Activated CD4-positive, CD25-positive, alpha-beta regulatory T cell treated with anti-CD3 and anti-CD28 coated beads, Interleukin-2, amount 50 U/mL, for 72 hours (primary cell): ENCODE measurements at regions not wholly inside any gene's neighbourhood (a gene's known extent, or its start where the extent isn't known, plus 50 kb on each side); places are given as distances from the start of the nearest gene placed in this dataset.
"Not testable (repeated sequence)": the region's sequence is repeated elsewhere in the genome, so short reads cannot be mapped to it uniquely, and the experiment has no call there.

ENCODE experiments used
- DNase-seq: peaks from one replicate; pipeline ENCODE4 v3.0.0; 2021

DNA sequence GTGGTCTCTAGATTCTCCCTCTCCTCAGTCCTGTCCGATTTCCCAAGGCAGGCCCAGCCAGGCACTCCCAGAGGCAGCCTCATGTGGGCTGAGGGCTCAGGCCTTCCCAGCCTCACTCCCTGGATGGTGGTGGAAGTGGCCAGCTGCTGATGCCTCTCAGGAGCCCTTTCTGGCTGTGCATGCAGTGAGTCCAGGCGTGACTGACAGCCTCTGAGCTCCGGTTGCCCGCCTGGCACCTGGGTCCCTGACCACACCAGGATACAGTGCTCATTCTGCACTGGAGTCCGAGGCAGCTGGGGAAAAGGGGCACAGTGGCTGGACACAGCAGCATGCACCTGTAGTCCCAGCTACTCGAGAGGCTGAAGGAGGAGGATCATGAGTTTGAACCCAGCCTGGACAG lies 132.6 kb downstream of the CUL2 start:
- DNase-seq = no peak

DNA sequence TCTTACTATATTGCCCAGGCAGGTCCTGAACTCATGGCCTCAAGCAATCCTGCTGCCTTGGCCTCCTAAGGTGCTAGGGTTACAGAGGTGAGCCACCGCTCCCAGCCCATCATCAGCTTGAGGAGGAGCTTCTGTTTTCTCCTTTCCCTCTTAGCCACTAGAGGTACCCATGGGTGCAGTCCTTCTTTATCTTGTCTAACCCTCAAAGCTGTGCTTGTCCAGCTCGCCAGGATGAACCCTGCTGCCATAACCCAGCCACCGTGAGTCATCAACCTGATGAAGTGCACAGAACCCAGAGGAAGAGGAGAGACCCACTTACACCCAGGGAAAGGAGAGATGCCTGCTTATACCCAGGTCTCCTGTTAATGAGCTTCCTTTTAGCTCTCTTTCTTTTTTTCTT lies 133.4 kb downstream of the CUL2 start:
- no peak for DNase-seq

DNA sequence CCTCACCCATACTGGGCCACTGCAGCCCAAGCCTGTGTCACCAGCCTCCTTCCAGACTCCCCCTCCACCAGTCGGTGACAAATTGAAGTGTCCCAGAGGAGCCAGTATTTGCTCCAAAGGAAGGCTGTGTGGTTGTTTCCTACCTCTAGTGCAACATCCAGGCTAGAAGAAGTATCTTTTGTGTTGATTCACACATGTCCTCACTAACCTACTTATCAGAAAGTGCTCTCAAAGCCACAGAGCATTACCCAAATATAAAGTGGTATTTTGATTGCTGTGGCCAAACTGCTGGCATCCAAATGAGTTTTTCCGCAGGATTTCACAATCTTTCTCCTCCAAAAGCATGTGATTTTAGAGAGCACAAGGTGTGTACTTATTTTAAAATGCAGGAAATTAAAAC lies 134.8 kb downstream of the CUL2 start:
- no peak for DNase-seq

DNA sequence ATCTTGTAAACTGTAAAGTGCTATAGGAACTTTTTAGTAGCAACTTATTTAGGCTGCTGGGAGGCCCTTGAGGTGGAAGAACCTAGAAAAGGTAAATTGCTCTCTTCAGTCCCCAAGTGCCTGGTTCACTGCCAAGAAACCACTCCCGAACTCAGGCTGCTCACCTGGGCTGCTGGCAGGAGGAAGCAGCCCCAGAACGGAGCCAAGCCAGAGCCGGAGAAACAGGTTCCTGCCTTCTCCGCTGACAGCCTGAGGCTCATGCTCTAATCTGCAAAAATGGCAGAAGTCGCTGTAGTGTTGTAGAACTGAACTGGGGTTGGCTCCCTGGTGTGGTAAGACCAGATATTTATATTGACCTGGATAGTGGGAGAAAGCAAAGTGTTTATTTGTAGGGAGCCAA lies 136.0 kb downstream of the CUL2 start:
- no peak for DNase-seq

DNA sequence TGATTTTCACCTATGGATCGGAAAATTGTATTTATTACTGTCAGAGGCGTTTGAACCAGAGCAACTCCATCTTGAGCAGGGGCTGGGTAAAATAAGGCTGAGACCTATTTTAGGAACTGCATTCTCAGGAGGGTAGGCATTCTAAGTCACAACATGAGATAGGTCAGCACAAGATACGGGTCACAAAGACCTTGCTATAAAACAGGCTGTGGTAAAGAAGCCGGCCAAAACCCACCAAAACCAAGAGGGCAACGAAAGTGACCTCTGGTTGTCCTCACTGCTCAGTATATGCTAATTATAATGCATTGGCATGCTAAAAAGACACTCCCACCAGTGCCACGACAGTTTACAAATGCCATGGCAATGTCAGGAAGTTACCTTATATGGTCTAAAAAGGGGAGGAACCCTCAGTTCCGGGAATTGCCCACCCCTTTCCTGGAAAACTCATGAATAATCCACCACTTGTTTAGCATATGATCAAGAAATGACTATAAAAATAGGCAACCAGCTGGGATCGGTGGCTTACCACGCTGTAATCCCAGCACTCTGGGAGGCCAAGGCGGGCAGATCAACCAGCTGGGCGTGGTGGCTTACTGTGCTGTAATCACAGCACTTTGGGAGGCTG lies 136.3 kb upstream of the PARD3 start:
- DNase-seq = peak; percentile 30

DNA sequence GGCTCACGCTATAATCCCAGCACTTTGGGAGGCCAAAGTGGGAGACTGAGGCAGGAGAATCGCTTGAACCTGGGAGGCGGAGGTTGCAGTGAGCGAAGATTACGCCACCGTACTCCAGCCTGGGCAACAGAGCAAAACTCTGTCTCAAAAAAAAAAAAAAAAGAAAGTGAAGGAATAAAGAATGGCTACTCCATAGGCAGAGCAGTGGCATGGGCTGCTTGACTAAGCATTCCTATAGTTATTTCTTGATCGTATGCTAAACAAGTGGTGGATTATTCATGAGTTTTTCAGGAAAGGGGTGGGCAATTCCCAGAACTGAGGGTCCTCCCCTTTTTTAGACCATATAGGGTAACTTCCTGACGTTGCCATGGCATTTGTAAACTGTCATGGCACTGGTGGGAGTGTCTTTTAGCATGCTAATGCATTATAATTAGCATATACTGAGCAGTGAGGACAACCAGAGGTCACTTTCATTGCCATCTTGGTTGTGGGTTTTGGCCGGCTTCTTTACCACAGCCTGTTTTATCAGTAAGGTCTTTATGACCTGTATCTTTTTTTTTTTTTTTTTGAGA lies 130.9 kb upstream of the PARD3 start:
- not testable (repeated sequence) for DNase-seq

DNA sequence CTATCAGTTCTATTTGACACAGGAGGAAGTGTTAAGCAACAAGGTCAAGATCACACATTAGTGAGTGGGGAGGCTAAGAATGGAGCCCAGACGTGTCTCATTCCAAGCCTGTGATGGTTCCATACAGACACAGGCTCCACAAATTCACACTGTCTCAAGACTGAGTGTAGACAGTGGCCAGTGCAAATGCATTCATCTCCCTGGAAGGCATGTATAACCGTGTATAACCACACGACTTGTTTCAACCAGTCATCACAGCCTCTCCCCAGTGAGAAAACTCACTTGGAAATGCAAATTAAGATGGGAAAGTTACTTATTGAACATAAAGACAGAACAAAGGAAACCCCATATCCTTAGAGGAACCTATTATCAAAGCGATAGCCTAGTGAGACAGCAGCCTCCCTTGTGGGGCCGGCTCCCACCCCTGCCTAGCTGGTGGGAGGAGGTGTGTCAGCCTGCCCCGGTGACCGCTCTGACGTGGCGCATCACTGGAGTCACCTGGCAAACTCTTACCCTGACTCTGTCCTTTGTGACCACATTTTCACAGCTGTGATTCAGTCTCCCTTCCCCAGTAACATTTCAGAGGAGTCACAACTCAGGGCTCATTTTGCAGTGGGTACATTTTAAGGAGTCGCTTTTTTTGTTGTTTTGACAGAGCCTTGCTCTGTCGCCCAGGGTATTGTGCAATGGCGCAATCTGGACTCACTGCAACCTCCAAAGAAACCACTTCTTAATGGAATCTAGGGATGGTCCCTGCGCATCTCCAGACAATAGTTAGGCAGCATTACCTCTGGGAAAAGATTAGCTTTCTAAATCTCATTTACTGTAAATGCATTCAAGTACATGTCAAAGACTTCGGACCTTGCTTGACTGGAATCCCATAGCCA lies 126.6 kb upstream of the PARD3 start:
- DNase-seq = no peak

DNA sequence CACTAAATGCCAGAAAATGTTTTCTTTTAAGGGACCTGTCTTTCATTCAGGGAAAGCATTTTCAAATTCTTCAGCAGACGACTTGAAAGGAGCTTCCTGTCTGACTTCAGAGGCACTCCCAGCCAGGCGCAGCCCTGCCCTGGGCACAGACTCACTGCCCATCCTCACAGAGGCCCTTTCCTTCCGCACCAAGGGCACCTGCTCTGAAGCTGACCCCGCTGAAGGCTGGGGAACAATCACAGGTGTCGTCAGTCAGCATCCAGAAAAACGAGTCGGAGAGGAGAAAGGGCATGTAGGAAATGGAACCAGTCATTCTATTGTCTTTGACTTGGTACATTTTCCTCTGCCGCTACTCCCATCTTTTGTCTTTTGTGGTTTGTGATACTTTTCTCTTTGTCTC lies 125.3 kb upstream of the PARD3 start:
- no peak for DNase-seq

DNA sequence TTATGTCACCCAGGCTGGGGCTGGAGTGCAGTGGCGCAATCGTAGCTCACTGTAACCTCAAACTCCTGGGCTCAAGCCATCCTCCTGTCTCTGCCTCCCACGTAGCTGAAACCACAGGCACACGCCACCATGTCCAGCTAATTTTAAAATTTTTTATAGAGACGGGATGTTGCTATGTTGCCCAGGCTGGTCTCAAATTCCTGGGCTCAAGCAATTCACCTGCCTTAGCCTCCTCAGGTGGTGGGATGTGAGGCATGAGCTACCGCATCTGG lies 123.2 kb upstream of the PARD3 start:
- no peak for DNase-seq

DNA sequence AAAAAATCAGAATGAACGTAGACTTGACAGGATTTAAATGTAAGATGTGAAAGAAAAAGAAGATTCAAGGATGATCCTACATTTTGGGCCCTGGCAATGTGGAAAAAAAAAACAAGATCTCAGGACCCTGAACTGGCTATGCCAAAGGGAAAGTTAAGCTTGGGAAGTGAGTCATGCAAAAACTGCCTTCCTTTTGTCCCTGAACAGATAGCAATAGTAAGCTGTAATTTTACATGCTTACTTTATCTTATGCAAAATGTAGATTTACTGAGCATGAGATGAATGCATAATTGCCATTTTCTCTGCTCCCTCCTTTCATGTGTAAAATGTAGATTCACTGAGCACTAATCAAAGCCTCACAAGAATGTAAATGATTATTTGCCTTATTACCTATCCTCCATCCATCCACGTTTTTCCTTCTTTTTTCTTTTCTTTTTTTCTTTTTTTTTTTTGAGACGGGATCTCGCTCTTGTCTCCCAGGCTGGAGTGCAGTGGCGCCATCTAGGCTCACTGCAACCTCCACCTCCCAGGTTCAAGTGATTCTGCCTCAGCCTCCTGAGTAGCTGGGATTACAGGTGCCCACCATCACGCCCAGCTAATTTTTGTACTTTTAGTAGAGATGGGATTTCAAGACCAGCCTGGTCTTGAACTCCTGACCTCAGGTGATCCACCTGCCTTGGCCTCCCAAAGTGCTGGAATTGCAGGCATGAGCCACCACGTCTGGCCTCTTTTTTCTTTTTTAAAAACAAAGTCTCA lies 122.7 kb upstream of the PARD3 start:
- not testable (repeated sequence) for DNase-seq

DNA sequence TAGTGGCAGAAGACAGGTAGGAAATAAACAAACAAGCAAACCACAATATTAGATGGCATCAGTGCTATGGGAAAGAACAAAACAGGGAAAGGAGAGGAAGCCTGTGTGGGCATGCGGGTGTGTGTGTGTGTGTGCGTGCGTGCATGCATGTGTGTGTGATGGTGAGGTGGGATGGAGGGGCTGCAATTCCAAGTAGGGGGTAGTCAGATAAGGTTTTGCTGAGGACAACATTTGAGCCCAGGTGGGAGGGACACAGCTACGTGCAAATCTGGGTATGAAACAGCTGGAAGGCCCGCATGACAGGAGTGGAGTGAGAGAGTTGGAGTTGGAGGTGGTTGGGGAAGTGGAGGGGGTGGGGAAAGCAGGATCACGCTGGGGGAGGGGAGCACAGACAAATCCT lies 121.0 kb upstream of the PARD3 start:
- DNase-seq = no peak

DNA sequence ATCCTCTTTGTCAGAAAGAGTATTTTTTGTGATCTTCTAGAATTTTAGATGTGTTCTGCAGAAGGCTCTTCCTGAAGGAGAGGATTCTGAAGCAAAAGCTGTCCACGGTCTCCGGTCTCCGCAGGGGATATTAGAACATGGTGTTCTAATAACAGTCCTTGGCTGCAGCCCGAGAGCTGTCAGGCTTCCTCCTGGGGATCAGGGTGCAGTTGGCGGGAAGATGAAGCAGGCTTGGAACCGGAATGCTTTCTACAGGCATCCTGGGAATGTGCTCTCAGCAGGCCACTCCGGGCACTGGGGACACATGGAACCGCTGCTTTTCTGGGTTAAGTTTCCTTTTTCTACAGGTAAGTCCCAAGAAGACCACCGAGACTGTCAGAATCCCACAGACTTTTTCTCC lies 118.6 kb upstream of the PARD3 start:
- DNase-seq = no peak

DNA sequence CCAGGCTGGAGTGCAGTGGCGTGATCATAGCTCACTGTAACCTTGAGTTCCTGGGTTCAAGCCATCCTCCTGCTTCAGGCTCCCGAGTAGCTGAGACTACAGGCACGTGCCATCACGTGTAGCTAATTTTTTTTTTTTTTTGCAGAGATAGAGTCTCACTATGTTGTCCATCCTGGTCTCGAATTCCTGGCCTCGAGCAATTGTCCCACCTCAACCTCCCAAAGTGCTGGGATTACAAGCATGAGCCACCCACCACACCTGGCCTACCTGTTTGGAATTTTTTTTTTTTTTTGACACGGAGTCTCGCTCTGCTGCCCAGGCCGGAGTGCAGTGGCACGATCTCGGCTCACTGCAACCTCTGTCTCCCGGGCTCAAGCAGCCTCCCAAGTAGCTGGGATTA lies 117.1 kb upstream of the PARD3 start:
- DNase-seq = no peak

DNA sequence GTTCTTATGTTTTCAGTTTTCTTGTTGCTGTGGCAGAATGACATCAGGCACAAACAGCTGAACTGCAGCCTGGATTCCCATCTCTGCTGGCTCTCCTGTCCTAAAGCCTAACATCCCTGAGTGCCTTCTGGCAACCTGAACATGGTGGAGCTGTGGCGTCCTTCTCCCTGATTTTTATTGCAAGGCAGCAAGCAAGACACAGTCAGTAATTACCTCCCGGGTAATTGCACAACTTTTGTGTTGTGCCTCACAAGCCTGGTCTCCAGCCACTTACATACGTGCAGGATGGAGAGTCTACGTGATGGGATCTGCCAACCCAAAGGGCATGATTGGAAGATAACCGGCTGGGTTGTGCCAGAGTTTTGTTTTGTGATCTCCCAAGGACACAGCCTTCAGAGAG lies 116.1 kb upstream of the PARD3 start:
- DNase-seq = no peak

DNA sequence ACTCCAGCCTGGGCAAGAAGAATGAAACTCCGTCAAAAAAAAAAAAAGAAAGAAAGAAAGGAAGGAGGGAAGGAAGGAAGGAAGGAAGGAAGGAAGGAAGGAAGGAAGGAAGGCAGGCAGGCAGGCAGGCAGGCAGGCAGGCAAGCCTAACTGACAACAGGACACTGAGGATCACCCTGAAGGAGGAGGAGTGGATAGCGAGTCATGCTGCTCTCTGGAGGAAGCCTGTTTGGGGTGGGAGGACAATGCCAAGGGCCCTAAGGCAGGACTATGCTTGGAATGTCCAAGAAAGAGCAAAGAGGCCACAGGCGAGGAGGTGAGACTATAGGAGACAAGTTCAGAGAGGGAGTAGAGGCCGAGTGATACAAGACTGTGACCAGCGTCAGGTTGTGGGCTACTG lies 107.0 kb upstream of the PARD3 start:
- no peak for DNase-seq

DNA sequence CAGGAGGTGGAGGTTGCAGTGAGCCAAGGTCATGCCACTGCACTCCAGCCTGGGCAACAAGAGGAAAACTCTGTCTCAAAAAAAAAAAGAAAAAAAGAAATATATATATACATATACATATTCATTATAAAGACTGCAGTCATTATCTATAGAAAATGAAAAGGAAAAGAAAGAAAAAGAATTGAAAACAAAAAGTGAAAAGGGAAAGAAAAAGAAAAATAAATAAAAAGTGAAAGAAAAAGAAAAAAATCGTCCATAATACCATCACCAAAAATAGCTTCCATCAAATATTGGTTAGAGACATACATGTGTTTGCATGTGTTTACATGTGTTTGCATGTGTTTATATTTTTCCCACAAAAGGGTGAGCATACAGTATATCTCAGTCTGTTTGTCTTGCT lies 105.5 kb upstream of the PARD3 start:
- DNase-seq = no peak

DNA sequence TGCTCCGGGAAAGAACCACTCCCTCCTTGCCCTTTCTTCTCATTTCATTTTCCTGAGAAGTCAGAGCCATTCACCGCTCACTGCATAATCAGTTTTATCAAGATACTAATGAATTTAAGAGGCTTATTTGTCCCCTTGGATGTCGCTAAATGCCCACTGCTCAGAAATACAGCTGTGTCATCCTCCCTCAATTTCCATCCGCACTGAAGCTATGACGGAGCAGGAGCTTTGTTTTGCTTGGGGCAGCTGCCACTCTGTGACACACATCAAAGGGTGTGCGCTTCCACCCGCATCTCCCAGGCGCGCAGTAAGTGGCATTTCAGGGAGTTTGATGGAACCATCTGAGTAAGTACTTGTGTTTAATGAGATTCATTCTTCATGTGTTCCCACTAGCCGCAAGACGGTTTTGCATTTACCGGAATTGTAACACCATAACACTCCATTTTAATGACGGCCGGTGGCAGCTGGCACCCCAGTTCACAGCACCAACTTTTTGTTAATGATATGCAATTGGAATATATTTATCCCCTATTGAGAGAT lies 103.8 kb upstream of the PARD3 start:
- no peak for DNase-seq

DNA sequence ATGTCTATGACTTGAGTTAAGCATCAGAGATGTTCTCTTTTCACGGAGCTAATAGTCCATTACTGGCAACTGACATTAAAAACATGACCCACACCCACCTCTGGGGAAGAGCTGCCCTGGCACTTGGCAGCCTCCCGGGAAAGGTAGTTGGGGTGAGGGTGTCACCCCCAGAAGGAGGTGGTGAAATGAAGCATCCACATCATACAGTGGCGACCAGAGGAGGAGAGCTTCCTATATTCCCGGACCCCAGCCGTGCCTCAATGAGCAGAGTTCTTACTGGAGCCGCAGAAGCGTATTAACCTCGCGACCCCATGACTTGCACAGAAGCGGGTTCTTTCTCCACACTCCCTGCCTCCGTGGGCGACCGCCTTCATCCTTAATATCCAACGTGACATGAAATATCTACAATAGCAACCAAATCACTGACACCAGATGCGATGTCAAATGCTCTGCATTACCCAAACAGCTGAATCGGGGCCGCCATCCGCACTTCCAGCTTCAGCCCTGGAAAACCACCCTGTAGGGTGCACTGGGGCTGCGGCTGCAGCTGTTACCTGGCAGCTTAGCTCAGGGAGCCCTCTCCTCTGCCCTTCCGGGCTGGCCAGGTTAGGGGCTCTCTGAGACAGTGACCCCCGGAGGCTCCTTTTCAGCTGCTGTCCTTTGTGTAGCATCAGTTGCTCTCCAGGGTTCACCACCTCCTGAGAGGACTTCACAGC lies 103.1 kb upstream of the PARD3 start:
- DNase-seq = no peak

DNA sequence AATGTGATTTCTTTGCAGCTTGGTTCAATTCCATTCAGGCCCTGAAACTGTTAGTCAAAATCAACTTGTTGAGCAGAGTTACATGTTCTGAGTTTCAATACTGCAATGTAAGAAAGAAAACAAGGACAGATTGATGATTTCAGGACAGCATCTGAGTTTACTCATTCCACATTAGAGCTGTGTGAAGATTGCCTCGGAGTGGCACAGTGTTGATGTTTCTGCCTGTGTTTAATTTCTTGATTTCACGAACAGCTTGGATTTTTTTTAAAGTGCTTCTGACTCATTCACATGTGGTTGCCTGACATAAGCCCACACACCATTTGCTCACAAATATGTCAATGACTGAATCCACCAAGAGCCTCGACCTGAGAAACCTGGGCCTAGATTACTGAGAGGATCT lies 101.2 kb upstream of the PARD3 start:
- no peak for DNase-seq

DNA sequence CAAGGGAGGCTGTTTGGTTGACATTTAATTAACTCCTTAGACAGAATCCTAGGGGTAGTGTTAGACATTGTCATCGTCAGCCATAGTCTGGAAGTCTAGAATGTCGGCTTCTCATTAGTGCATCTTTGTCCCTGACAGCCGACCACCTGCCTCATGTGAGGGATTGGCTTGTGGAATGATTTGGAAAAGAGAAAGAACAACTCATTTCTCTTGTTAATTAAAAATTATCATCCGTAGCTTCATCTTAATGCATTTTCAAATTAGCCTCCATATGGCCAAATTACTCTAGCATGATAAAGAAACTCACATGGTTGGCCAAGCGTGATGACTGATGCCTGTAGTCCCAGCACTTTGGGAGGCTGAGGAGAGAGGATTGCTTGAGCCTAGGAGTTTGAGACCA lies 97.7 kb upstream of the PARD3 start:
- no peak for DNase-seq

DNA sequence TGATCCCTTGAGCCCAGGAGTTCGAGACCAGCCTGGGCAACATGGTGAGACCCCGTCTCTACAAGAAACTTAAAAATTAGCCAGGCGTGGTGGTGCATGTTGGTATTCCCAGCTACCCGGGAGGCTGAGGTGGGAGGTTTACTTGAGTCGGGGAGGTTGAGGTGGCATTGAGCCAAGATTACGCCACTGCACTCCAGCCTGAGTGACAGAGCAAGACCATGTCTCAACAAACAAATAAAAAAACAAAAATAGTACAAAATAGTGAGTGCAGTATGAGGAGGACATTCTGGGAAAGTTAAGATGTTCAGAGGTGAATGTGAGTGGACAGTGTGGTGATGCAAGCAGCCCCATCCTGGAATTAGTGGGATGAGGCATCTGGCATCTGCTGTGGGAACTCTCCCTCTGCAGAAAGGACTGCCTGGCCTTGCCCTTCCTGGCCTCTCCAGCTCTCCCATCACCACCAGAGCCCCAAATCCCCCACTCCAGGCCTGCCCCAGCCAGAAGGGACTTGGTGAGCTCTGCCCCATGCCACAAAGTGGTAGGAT lies 96.6 kb upstream of the PARD3 start:
- no peak for DNase-seq

DNA sequence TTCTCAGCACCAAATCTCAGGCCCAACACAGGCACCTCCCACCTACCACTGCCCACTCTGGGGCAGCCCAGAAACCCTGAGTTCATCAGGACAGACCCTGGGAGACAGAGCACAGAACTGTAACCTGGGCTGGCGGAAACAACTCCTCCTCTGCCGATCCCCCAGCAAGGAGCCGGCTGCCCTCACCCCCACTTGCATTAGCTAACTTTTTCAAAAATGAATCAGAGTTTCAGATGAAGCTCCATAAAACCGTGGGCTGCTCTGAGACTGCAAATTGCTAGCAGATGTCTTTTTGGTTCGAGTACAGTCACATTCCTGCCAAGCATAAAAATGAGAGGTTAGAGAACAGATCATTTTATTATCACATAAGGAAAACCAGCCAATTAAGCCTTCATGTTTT lies 93.4 kb upstream of the PARD3 start:
- no peak for DNase-seq
